ENCODE measurements at regions not wholly inside any gene's neighbourhood (a gene's known extent, or its start where the extent isn't known, plus 50 kb on each side); places are given as distances from the start of the nearest gene placed in this dataset.

DNA sequence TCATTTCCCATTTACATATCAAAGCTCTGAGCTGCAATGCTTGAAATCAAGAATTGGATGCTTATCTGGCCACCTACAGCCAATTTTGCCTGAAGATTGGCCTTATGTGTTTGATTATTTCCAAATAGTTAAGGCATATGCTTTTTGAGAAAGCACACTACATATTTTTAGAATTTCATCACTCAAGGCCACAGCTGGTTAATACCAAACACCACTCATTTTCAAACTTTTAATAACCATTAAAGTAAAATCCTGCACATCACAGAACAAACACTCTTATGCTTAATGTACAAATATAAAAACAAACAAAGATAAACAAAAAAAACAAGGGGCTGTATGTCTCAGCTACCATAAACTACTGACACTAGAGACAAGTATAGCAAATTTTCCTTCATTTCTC, 96.9 kb upstream of the HMGCLL1 start:
- Histone ChIP-seq H3K27me3 (ENCODE audit: control insufficient read depth in 1 of 2, insufficient read depth in 2 of 2, low read length in 2 of 2) (no peaks in the 10 kb centered on the region), H3K36me3 (replicated peaks in 1 of 2; ENCODE audit: control insufficient read depth in 1 of 2, insufficient read depth in 2 of 2, low read length in 2 of 2) (no peaks in the 10 kb centered on the region), H3K9ac (ENCODE audit: insufficient read depth, low read depth, low read length) (no peak overlapping the region), H3K27ac (ENCODE audit: extremely low read length, insufficient read depth, low read length) (no peak overlapping the region), H3K4me3 (replicated peaks in 1 of 3; ENCODE audit: insufficient read depth in 1 of 3, low read depth in 2 of 3, low read length in 3 of 3) (no peak overlapping the region), H3K9me3 (ENCODE audit: low read length) (no peaks in the 10 kb centered on the region), H3K79me2 (ENCODE audit: insufficient read depth, low read length) (no peaks in the 10 kb centered on the region), H2AFZ (ENCODE audit: low read length) (no peak overlapping the region), H3K4me1 (ENCODE audit: insufficient read depth, low read length) (no peaks in the 10 kb centered on the region), H4K20me1 (ENCODE audit: insufficient read depth, low read length) (no peaks in the 10 kb centered on the region; the same call in 1 of the 2 replicates), H3K4me2 (ENCODE audit: low read depth, low read length) (no peak overlapping the region)
- TF ChIP-seq ZBTB8A (CRISPR knock-in tag; IDR thresholded peaks at IDR 0.05; ENCODE audit: borderline replicate concordance, low read depth) (no peak), ZNF629 (CRISPR knock-in tag; conservative IDR thresholded peaks at IDR 0.05) (no peak), NR3C1 (CRISPR knock-in tag; IDR thresholded peaks at IDR 0.05) (no peak), MTF1 (CRISPR knock-in tag; IDR thresholded peaks at IDR 0.05) (no peak), ZSCAN30 (CRISPR knock-in tag; IDR thresholded peaks at IDR 0.05) (no peak), RBAK (CRISPR knock-in tag; IDR thresholded peaks at IDR 0.05) (no peak), NCOA2 (CRISPR knock-in tag; IDR thresholded peaks at IDR 0.05) (no peak), ZNF546 (CRISPR knock-in tag; conservative IDR thresholded peaks at IDR 0.05) (no peak), MED8 (CRISPR knock-in tag; IDR thresholded peaks at IDR 0.05; ENCODE audit: insufficient replicate concordance) (no peak), NBN (conservative IDR thresholded peaks at IDR 0.05) (no peak), ZKSCAN5 (CRISPR knock-in tag; IDR thresholded peaks at IDR 0.05) (no peak), PAWR (CRISPR knock-in tag; IDR thresholded peaks at IDR 0.05; ENCODE audit: borderline replicate concordance) (no peak), FOSL2 (CRISPR knock-in tag; IDR thresholded peaks at IDR 0.05) (no peak)
- TF ChIP-seq, protein P1, sequence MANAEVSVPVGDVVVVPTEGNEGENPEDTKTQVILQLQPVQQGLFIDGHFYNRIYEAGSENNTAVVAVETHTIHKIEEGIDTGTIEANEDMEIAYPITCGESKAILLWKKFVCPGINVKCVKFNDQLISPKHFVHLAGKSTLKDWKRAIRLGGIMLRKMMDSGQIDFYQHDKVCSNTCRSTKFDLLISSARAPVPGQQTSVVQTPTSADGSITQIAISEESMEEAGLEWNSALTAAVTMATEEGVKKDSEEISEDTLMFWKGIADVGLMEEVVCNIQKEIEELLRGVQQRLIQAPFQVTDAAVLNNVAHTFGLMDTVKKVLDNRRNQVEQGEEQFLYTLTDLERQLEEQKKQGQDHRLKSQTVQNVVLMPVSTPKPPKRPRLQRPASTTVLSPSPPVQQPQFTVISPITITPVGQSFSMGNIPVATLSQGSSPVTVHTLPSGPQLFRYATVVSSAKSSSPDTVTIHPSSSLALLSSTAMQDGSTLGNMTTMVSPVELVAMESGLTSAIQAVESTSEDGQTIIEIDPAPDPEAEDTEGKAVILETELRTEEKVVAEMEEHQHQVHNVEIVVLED (CRISPR knock-in tag; IDR thresholded peaks at IDR 0.05; ENCODE audit: borderline replicate concordance): no peak
- TF ChIP-seq, protein P2, sequence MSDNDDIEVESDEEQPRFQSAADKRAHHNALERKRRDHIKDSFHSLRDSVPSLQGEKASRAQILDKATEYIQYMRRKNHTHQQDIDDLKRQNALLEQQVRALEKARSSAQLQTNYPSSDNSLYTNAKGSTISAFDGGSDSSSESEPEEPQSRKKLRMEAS (IDR thresholded peaks at IDR 0.05): no peak
- TF ChIP-seq, protein P3, sequence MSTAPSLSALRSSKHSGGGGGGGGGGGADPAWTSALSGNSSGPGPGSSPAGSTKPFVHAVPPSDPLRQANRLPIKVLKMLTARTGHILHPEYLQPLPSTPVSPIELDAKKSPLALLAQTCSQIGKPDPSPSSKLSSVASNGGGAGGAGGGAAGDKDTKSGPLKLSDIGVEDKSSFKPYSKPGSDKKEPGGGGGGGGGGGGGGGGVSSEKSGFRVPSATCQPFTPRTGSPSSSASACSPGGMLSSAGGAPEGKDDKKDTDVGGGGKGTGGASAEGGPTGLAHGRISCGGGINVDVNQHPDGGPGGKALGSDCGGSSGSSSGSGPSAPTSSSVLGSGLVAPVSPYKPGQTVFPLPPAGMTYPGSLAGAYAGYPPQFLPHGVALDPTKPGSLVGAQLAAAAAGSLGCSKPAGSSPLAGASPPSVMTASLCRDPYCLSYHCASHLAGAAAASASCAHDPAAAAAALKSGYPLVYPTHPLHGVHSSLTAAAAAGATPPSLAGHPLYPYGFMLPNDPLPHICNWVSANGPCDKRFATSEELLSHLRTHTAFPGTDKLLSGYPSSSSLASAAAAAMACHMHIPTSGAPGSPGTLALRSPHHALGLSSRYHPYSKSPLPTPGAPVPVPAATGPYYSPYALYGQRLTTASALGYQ (CRISPR knock-in tag; IDR thresholded peaks at IDR 0.05): no peak
- TF ChIP-seq, protein P4, sequence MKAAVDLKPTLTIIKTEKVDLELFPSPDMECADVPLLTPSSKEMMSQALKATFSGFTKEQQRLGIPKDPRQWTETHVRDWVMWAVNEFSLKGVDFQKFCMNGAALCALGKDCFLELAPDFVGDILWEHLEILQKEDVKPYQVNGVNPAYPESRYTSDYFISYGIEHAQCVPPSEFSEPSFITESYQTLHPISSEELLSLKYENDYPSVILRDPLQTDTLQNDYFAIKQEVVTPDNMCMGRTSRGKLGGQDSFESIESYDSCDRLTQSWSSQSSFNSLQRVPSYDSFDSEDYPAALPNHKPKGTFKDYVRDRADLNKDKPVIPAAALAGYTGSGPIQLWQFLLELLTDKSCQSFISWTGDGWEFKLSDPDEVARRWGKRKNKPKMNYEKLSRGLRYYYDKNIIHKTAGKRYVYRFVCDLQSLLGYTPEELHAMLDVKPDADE (CRISPR knock-in tag; IDR thresholded peaks at IDR 0.05): no peak
- TF ChIP-seq, protein P5, sequence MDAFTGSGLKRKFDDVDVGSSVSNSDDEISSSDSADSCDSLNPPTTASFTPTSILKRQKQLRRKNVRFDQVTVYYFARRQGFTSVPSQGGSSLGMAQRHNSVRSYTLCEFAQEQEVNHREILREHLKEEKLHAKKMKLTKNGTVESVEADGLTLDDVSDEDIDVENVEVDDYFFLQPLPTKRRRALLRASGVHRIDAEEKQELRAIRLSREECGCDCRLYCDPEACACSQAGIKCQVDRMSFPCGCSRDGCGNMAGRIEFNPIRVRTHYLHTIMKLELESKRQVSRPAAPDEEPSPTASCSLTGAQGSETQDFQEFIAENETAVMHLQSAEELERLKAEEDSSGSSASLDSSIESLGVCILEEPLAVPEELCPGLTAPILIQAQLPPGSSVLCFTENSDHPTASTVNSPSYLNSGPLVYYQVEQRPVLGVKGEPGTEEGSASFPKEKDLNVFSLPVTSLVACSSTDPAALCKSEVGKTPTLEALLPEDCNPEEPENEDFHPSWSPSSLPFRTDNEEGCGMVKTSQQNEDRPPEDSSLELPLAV (CRISPR knock-in tag; conservative IDR thresholded peaks at IDR 0.05; ENCODE audit: low read depth): no peak
- POLR2A ChIA-PET: no interaction called here
- BruUV-seq (replicated peaks): no TSS peak
- ATAC-seq (no peak), FAIRE-seq (no peak), DNase-seq (ENCODE audit: low spot score) (no peak)
- CTCF ChIA-PET (ENCODE audit: low intra/inter-chr PET ratio, low total read pairs): no interaction called here
- in situ Hi-C loops (cut with HindIII; ENCODE audit: extremely low pct_ligation_motif_present, low pct_unique_long_range_greater_than_20kb) (no loop called here), intact Hi-C loops (cut with micrococcal nuclease; ENCODE audit: unreplicated experiment) (no loop called here)
